ENCODE measurements at regions not wholly inside any gene's neighbourhood (a gene's known extent, or its start where the extent isn't known, plus 50 kb on each side); places are given as distances from the start of the nearest gene placed in this dataset.
A peak's percentile ranks its signal among the peaks of the same experiment; 100 is the strongest.

- Histone ChIP-seq H3K9me3 (no peaks in the 10 kb centered on the region), H3K27me3 (no peaks in the 10 kb centered on the region), H3K4me1 (no peaks in the 10 kb centered on the region), H3K36me3 (no peaks in the 10 kb centered on the region), H3K4me3 (no peak overlapping the region), H3K27ac (no peak overlapping the region)
- intact Hi-C loops (cut with DNase I) = no loop called here
- no peak for DNase-seq (ENCODE audit: low spot score in 2 of 2)
- TF ChIP-seq CTCF (IDR thresholded peaks at IDR 0.05) = no peak
Observed at GRCh38 chr3:28703843-28704242, 355.2 kb upstream of the AZI2 start.

DNA sequence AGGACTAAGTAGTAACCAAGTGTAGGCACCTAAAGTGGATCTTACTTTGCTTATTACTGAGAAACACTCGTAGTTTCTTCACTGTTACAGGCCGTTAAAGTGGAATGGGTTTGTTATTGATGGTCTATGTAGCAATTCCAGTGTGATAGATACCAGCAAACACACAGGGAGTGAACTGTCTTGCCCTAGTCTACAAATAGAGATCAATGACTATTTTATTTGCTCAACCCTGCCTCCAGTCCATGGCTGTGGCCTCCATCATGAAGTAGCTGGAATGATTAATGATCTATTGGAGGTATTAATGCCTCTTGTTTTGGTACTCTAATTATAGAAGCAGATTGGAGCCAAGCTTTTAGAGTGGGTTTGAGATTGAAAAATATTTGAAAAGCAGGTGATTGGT lies 362.7 kb upstream of the AZI2 start:
- Histone ChIP-seq H3K4me3 (no peak overlapping the region), H3K4me1 (peaks cover 0 to 3% of the 10 kb centered on the region in 2 donors), H3K27ac (no peak overlapping the region), H3K9me3 (no peaks in the 10 kb centered on the region), H3K27me3 (no peaks in the 10 kb centered on the region), H3K36me3 (no peaks in the 10 kb centered on the region)
- no peak for TF ChIP-seq CTCF (IDR thresholded peaks at IDR 0.05)
- intact Hi-C loops (cut with DNase I) = no loop called here
- no peak for DNase-seq (ENCODE audit: low spot score in 2 of 2)

DNA sequence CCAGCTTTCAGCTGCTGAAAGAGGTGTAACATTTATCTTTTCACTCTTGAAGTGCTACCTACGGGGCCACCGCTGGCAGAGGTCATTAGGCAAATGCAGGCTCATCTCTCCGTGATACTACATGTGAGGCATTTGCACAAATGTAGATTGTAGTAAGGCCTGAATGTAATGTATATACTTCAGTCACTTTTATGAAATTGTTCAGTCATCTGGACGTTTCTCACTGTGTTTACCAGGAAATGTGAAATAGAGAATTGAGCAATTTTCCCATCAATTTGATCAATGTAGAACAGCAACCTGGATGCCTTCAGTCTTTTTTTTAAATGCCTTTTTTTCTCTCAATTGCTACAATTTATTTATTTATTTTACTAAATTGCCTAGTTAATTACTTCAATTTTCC lies 368.3 kb upstream of the AZI2 start:
- TF ChIP-seq CTCF (IDR thresholded peaks at IDR 0.05) = no peak
- H3K36me3 ChIP-seq = no peaks in the 10 kb centered on the region
- H3K27me3 ChIP-seq = no peaks in the 10 kb centered on the region
- H3K27ac ChIP-seq = peak overlapping the region in 1 of 2 donors; percentile 36
- H3K4me3 ChIP-seq = no peak overlapping the region
- H3K4me1 ChIP-seq = peaks cover 0 to 3% of the 10 kb centered on the region in 2 donors
- intact Hi-C loops (cut with DNase I) = no loop called here
- DNase-seq (ENCODE audit: low spot score in 2 of 2) = no peak
- H3K9me3 ChIP-seq = no peaks in the 10 kb centered on the region

DNA sequence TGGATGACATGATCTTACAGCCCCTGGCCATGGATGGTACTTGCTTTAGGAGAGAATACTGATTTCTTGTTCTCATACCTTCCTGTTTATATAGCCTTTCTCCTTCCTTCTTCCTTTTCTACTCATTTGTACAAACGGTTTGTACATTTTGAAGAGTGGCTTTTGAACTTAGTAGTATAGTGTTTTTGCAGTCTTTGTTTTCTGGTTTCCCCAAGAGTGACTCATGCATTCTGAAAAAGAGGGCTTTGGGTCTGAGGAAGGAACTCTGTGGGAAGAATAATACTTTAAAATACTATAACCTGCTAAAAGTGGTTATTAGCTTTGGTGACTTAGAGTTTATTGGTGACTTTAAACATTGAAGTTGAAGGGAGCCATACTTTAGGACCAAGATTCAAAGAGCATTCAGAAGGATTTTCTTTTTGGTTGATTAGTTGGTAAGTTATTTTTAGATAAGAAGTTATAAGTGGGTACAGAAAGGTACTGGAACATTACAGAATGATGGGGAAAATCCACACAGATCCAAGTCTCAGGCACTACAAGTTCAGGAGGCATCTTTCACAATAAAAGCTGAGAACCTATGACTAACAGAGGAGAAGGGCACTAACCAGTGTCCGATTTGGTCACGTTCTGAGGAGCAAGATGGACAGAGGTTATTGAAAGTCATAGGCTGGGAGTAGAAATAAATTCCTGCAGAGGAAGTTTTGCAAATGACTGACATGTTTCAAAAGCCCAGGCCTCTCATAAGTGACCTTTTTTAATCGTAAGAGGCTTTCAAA lies 369.6 kb upstream of the AZI2 start:
- H3K4me3 ChIP-seq = no peak overlapping the region
- H3K27me3 ChIP-seq = no peaks in the 10 kb centered on the region
- no peak for DNase-seq (ENCODE audit: low spot score in 2 of 2)
- H3K4me1 ChIP-seq = peaks cover 0 to 3% of the 10 kb centered on the region in 2 donors
- H3K36me3 ChIP-seq = no peaks in the 10 kb centered on the region
- peak overlapping the region; percentile 23 to 53 for H3K27ac ChIP-seq
- no peaks in the 10 kb centered on the region for H3K9me3 ChIP-seq
- intact Hi-C loops (cut with DNase I) = no loop called here
- no peak for TF ChIP-seq CTCF (IDR thresholded peaks at IDR 0.05)

GRCh38 chr3:28726840-28727239 lies 378.2 kb upstream of the AZI2 start:
- Histone ChIP-seq H3K27ac (peak overlapping the region; percentile 6 to 41), H3K9me3 (no peaks in the 10 kb centered on the region), H3K4me3 (no peak overlapping the region), H3K36me3 (no peaks in the 10 kb centered on the region), H3K27me3 (no peaks in the 10 kb centered on the region), H3K4me1 (peaks cover 0 to 4% of the 10 kb centered on the region in 2 donors)
- TF ChIP-seq CTCF (IDR thresholded peaks at IDR 0.05) = peak; percentile 7 to 48 (median 31)
- intact Hi-C loops (cut with DNase I) = loop anchor here (10.0 kb wide), 1 partner anchor 152 kb away; no protein-coding TSS in a partner anchor
- DNase-seq (ENCODE audit: low spot score in 2 of 2) = peak in 1 of 2 donors; percentile 71

All from ascending aorta (tissue), 2 donors.